ENCODE measurements at regions not wholly inside any gene's neighbourhood (a gene's known extent, or its start where the extent isn't known, plus 50 kb on each side); places are given as distances from the start of the nearest gene placed in this dataset.

- H3K36me3 Mint-ChIP-seq (ENCODE audit: insufficient read depth in 1 of 3, low read depth in 3 of 3), result no peaks in the 10 kb centered on the region
- no peak for DNase-seq
Observed at GRCh38 chr10:123346581-123346980, 192.4 kb downstream of the BUB3 start.

More at GRCh38 chr10:123346581-123346980, 192.4 kb downstream of the BUB3 start:
- H2BK5ac ChIP-seq (ENCODE audit: insufficient read length, low read length), result no peak overlapping the region
- H3K4ac ChIP-seq (ENCODE audit: low read depth, low read length), result no peak overlapping the region
- H3K79me1 ChIP-seq (ENCODE audit: insufficient read depth, low read depth, low read length, poor library complexity, severe bottlenecking), result no peaks in the 10 kb centered on the region
- no peak overlapping the region for H3K27ac ChIP-seq (ENCODE audit: insufficient read length, low read depth, low read length)
- H3K27me3 ChIP-seq (ENCODE audit: insufficient read depth, low read length), result no peaks in the 10 kb centered on the region
- H3K4me1 ChIP-seq (ENCODE audit: insufficient read depth, low read length), result no peaks in the 10 kb centered on the region
- H2BK15ac ChIP-seq (ENCODE audit: low read depth, low read length), result no peak overlapping the region
- no peak overlapping the region for H3K4me2 ChIP-seq (ENCODE audit: insufficient read depth, insufficient read length, low read length)
- no peaks in the 10 kb centered on the region for H3K9me3 Mint-ChIP-seq
- H3K9ac ChIP-seq (ENCODE audit: extremely low read depth, insufficient read length, low read length), result no peak overlapping the region
- H4K20me1 ChIP-seq (ENCODE audit: control insufficient read depth, insufficient read depth, insufficient read length), result no peaks in the 10 kb centered on the region
- no peak overlapping the region for H3K4me3 Mint-ChIP-seq
- peaks cover 2 to 10% of the 10 kb centered on the region in 2 experiments; a peak in 1 of 4 replicates for H3K4me1 Mint-ChIP-seq
- no peak overlapping the region for H4K8ac ChIP-seq (replicated peaks; ENCODE audit: insufficient read length, low read depth, low read length)
- no peak overlapping the region for H3K23ac ChIP-seq (ENCODE audit: insufficient read length, low read depth, low read length)
- no peak overlapping the region for H3T11ph ChIP-seq (ENCODE audit: low read length)
- no peaks in the 10 kb centered on the region; the same call in 1 of the 2 replicates for H3K27me3 Mint-ChIP-seq (ENCODE audit: low read depth)
- no peaks in the 10 kb centered on the region for H3K79me2 ChIP-seq (ENCODE audit: insufficient read depth, low read length)
- H2BK12ac ChIP-seq (ENCODE audit: insufficient read length, low read depth, low read length), result no peak overlapping the region
- no peaks in the 10 kb centered on the region for H3K23me2 ChIP-seq (ENCODE audit: insufficient read length, low read depth, low read length, poor library complexity, severe bottlenecking)
- no peak overlapping the region; a peak in 1 of 7 replicates for H3K27ac Mint-ChIP-seq
- H2BK120ac ChIP-seq (ENCODE audit: low read depth, low read length, poor library complexity, severe bottlenecking), result no peak overlapping the region
- H2BK20ac ChIP-seq (ENCODE audit: low read depth, low read length, poor library complexity, severe bottlenecking), result no peak overlapping the region
- H2AK5ac ChIP-seq (ENCODE audit: insufficient read length, low read length), result no peak overlapping the region
- no peaks in the 10 kb centered on the region for H3K9me3 ChIP-seq (ENCODE audit: control insufficient read depth, low read depth, low read length)
- H3K56ac ChIP-seq (ENCODE audit: insufficient read length, low read depth, low read length), result no peak overlapping the region
- H4K5ac ChIP-seq (ENCODE audit: insufficient read length, low read depth, low read length), result no peak overlapping the region
- H3K14ac ChIP-seq (ENCODE audit: insufficient read depth, low read length), result no peak overlapping the region
- WGBS (ENCODE audit: extremely low coverage, insufficient read length, low lambda C conversion rate), result no CpG with 5 or more reads among the region's 1 CpG
- TF ChIP-seq CTCF (conservative IDR thresholded peaks at IDR 0.05), result no peak
- H3K18ac ChIP-seq (ENCODE audit: insufficient read length, low read depth, low read length), result no peak overlapping the region
- no peak overlapping the region for H2AFZ ChIP-seq (ENCODE audit: low read length)
- H4K91ac ChIP-seq (ENCODE audit: insufficient read length, low read depth, low read length), result no peak overlapping the region

Measured in H9 (cell line).